Activated B cell treated with CpG ODN at 0.5 μM for 24 hours (primary cell): ENCODE measurements at regions not wholly inside any gene's neighbourhood (a gene's known extent, or its start where the extent isn't known, plus 50 kb on each side); places are given as distances from the start of the nearest gene placed in this dataset.

Experiments
- ATAC-seq: fragments of 200-7000 bp; cut with Tn5 transposase; one replicate; pipeline ENCODE4 v1.10.0; 2021; ENCODE audit warnings: low read depth, mild to moderate bottlenecking, moderate library complexity
- CTCF ChIA-PET: fragments of 350-600 bp; sonication (Branson Sonifier 250); formaldehyde crosslinking; loops from one replicate; lab custom pipeline; 2021; ENCODE audit warnings: antibody characterized with exemption; lab: Charles Lee
- POLR2A ChIA-PET: fragments of 350-600 bp; sonication (Branson Sonifier 250); formaldehyde crosslinking; loops from one replicate; lab custom pipeline; 2021; ENCODE audit warnings: antibody characterized with exemption; lab: Charles Lee
- DNase-seq: peaks from one replicate; pipeline ENCODE4 v3.0.0; 2022
- H3K27ac Mint-ChIP-seq: one replicate; pipeline ENCODE4 v1.8.0; 2020; ENCODE audit warnings: mixed read lengths
- H3K27me3 Mint-ChIP-seq: one replicate; pipeline ENCODE4 v1.8.0; 2021; ENCODE audit warnings: mixed read lengths
- H3K36me3 Mint-ChIP-seq: one replicate; pipeline ENCODE4 v1.8.0; 2021; ENCODE audit warnings: low read depth, mixed read lengths
- H3K4me1 Mint-ChIP-seq: one replicate; pipeline ENCODE4 v1.8.0; 2021; ENCODE audit warnings: mixed read lengths
- H3K4me3 Mint-ChIP-seq: one replicate; pipeline ENCODE4 v1.8.0; 2020; ENCODE audit warnings: mild to moderate bottlenecking, mixed read lengths
- H3K9me3 Mint-ChIP-seq: one replicate; pipeline ENCODE4 v1.8.0; 2020; ENCODE audit warnings: mixed read lengths
- CTCF ChIP-seq: fragments of 200-600 bp; IDR thresholded peaks from one replicate; pipeline ENCODE4 v1.8.0; 2022; ENCODE audit warnings: antibody characterized with exemption, mild to moderate bottlenecking
- intact Hi-C: fragments of 100-400 bp; cut with micrococcal nuclease; formaldehyde crosslinking; loops from one replicate; pipeline ENCODE4 v1.15.1; 2024

DNA sequence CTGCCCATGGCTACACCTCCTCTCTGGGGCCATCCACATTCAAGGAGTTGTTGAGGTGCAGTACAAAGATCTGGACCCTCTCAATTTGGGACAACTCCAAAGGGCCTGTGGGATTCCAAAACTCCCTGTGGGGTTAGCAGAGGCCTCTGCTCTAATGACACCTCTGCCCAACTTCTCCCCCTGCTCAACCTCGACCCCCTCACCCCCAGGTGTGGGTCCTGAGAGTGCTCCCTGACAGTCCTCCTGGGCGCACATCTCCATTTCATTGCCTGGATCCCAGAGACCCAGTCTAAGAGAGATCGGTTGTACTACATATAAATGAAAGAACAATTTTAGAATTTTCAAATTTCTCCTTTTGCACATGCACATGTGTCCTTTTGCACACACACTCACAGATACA is 73.0 kb upstream of the NKD1 start:
- ATAC-seq (no peak), DNase-seq (no peak)
- CTCF ChIA-PET = no interaction called here
- Mint-ChIP-seq H3K9me3 (no peaks in the 10 kb centered on the region), H3K4me3 (no peak overlapping the region), H3K27me3 (peaks cover 17% of the 10 kb centered on the region), H3K27ac (no peak overlapping the region), H3K36me3 (no peaks in the 10 kb centered on the region), H3K4me1 (no peaks in the 10 kb centered on the region)
- no peak for TF ChIP-seq CTCF
- POLR2A ChIA-PET = no interaction called here
- intact Hi-C loops = no loop called here

DNA sequence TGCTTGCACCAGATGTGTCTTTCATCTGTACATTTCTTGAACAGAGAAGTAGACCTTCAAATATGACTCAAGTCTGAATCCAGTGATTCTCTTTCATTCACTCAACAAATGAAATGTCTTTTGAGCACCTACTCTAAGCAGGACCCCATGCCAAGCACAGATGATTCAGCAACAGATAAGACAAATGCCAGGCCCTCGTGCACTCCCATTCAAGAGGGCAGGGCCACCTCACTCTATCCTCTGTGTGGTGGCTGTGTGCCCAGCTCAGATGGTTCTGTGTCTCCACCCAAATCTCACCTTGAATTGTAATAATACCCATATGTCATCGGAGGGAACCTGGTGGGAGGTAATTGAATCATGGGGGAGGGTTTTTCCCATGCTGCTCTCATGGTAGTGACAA is 74.1 kb upstream of the NKD1 start:
- Mint-ChIP-seq H3K4me3 (no peak overlapping the region), H3K4me1 (no peaks in the 10 kb centered on the region), H3K27me3 (peaks cover 23% of the 10 kb centered on the region), H3K9me3 (no peaks in the 10 kb centered on the region), H3K36me3 (no peaks in the 10 kb centered on the region), H3K27ac (no peak overlapping the region)
- intact Hi-C loops = no loop called here
- no peak for ATAC-seq
- ChIA-PET CTCF (no interaction called here), POLR2A (no interaction called here)
- no peak for TF ChIP-seq CTCF
- no peak for DNase-seq

DNA sequence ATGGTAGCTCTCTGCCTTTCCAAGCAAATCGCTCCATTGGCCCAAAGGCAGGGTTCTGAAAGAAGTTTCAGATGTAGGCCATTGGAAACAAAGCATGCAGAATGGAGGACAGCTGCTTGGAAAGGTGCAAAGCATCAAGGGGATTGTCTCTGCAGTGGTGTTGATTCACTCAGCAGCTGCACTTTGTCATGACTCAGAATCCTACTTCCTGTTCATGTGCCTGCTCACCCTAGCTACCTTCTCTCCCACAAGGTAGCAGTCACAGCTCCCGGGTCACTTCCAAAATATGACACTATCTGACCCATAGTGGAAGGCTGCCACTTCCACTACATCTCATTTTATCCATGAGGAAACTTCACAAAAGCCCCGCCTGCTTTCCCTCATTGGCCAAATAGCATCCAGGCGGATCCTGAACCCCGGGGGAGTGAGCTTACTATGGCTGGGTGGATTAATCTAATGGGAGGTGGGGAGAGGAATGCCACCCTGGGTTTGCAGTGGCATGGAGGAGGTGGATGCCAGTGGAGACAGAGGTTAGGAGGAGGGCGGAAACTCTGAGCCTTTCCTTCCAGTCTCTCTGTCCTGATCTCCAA is 74.7 kb upstream of the NKD1 start:
- DNase-seq = no peak
- Mint-ChIP-seq H3K27ac (no peak overlapping the region), H3K36me3 (no peaks in the 10 kb centered on the region), H3K9me3 (no peaks in the 10 kb centered on the region), H3K4me3 (no peak overlapping the region), H3K27me3 (peaks cover 30% of the 10 kb centered on the region), H3K4me1 (peaks cover 5% of the 10 kb centered on the region)
- no peak for ATAC-seq
- TF ChIP-seq CTCF = no peak
- intact Hi-C loops = no loop called here
- CTCF ChIA-PET = no interaction called here
- POLR2A ChIA-PET = no interaction called here

DNA sequence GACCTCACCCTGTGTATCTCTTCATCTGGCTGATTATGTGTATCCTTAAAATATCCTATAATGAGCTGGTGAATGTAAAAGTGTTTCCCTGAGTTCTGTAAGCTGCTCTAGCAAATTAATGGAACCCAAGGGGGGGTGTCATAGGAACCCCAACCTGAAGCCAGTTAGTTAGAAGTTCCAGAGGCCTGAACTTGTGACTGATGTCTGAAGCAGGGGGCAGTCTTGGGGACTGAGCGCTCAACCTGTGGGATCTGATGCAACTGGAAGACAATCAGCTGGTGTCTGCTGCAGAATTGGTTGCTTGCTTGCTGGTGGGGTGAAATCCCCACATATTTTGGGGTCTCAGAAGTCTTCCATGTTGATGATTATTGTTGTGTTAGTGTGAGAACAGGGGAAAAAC is 75.7 kb upstream of the NKD1 start:
- ATAC-seq = no peak
- TF ChIP-seq CTCF = no peak
- peaks cover 9% of the 10 kb centered on the region for H3K4me1 Mint-ChIP-seq
- DNase-seq = no peak
- no peaks in the 10 kb centered on the region for H3K9me3 Mint-ChIP-seq
- H3K27me3 Mint-ChIP-seq = peaks cover 32% of the 10 kb centered on the region
- H3K4me3 Mint-ChIP-seq = no peak overlapping the region
- H3K27ac Mint-ChIP-seq = no peak overlapping the region
- H3K36me3 Mint-ChIP-seq = no peaks in the 10 kb centered on the region
- intact Hi-C loops = no loop called here
- ChIA-PET CTCF (no interaction called here), POLR2A (no interaction called here)

DNA sequence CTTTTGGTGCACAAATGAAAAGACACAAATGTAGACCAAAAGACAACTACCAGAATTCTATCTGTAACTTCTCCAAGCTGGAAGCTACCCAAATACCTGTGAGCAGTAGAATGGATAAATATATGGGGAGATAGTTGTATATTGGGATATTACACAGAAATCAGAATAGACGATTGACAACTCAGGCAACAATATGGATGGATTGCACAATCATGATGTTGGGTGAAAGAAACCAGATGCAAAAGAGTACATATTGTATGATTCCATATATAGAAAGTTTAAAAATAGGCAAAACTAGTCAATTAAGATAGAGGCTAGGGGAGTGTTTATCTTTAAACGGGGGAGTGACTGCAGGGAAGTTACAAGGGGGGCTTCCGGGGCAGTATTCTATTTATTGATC is 77.5 kb upstream of the NKD1 start:
- no peak for ATAC-seq
- no peak for TF ChIP-seq CTCF
- H3K4me1 Mint-ChIP-seq = peaks cover 9% of the 10 kb centered on the region
- H3K4me3 Mint-ChIP-seq = no peak overlapping the region
- ChIA-PET POLR2A (no interaction called here), CTCF (no interaction called here)
- DNase-seq = no peak
- no peaks in the 10 kb centered on the region for H3K36me3 Mint-ChIP-seq
- H3K27me3 Mint-ChIP-seq = peaks cover 44% of the 10 kb centered on the region
- no peaks in the 10 kb centered on the region for H3K9me3 Mint-ChIP-seq
- intact Hi-C loops = no loop called here
- no peak overlapping the region for H3K27ac Mint-ChIP-seq
